Esophagus squamous epithelium (tissue), 4 donors: ENCODE measurements at regions not wholly inside any gene's neighbourhood (a gene's known extent, or its start where the extent isn't known, plus 50 kb on each side); places are given as distances from the start of the nearest gene placed in this dataset.

ENCODE experiments used
- POLR2A ChIP-seq, 4 donors: fragments of 450-650 bp; IDR thresholded peaks; one replicate each; pipeline ENCODE4 v1.6.1; 2017; ENCODE audit warnings: antibody characterized with exemption in 4 of 4, mild to moderate bottlenecking in 4 of 4, moderate library complexity in 3 of 4
- TF ChIP-seq, protein P1 (sequence below), 6 experiments: fragments of 450-650 bp in 4 of 6; fragments of 200-600 bp in 2 of 6; sonication (generic) in 2 of 6; IDR thresholded peaks; one replicate each; pipeline ENCODE4 v1.5.1; 2016 to 2019; ENCODE audit warnings: antibody characterized with exemption in 6 of 6, mild to moderate bottlenecking in 4 of 6, moderate library complexity in 4 of 6

DNA sequence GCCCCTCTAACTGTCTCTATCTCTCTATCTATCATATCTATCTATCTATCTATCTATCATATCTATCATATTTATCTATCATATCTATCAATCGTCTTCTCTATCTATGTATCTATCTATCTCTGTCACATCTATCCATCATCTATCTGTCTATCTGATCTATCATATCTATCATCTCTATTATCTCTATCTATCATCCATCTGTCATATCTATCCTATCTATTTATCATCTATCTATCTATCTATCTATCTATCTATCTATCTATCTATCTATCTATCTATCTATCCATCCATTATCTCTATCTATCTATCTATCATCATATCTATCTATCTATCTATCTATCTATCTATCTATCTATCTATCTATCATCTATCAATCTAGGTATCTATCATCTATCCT lies 638.0 kb downstream of the DHX35 start:
- TF ChIP-seq, protein P1, sequence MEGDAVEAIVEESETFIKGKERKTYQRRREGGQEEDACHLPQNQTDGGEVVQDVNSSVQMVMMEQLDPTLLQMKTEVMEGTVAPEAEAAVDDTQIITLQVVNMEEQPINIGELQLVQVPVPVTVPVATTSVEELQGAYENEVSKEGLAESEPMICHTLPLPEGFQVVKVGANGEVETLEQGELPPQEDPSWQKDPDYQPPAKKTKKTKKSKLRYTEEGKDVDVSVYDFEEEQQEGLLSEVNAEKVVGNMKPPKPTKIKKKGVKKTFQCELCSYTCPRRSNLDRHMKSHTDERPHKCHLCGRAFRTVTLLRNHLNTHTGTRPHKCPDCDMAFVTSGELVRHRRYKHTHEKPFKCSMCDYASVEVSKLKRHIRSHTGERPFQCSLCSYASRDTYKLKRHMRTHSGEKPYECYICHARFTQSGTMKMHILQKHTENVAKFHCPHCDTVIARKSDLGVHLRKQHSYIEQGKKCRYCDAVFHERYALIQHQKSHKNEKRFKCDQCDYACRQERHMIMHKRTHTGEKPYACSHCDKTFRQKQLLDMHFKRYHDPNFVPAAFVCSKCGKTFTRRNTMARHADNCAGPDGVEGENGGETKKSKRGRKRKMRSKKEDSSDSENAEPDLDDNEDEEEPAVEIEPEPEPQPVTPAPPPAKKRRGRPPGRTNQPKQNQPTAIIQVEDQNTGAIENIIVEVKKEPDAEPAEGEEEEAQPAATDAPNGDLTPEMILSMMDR (IDR thresholded peaks at IDR 0.05) = no peak
- TF ChIP-seq POLR2A (IDR thresholded peaks at IDR 0.05) = no peak
